HL-60 (cell line): ENCODE measurements at regions not wholly inside any gene's neighbourhood (a gene's known extent, or its start where the extent isn't known, plus 50 kb on each side); places are given as distances from the start of the nearest gene placed in this dataset.

Source experiments
- DNase-seq, 2 experiments: peaks; one replicate each; pipeline ENCODE4 v3.0.0-alpha.2; 2010 to 2020; ENCODE audit warnings: low read depth in 1 of 2, low spot score in 1 of 2
- H3K27ac ChIP-seq: fragments of 250-450 bp; sonication (Bioruptor Pico); replicated peaks from 2 replicates; pipeline ENCODE4 v1.5.1; 2020; ENCODE audit warnings: mild to moderate bottlenecking, moderate library complexity
- H3K27me3 ChIP-seq: fragments of 250-450 bp; sonication (Bioruptor Pico); 2 replicates; pipeline ENCODE4 v1.5.1; 2021; ENCODE audit warnings: mild to moderate bottlenecking, moderate library complexity; ENCODE audit not compliant: insufficient read depth, poor library complexity, severe bottlenecking
- H3K4me3 ChIP-seq: replicated peaks from 2 replicates; pipeline ENCODE4 v1.5.1; 2011; ENCODE audit warnings: mild to moderate bottlenecking, control low read depth, low read length; ENCODE audit not compliant: insufficient read depth
- GABPA ChIP-seq: IDR thresholded peaks from 2 replicates; pipeline ENCODE4 v1.6.1; 2012; ENCODE audit warnings: low read depth
- POLR2AphosphoS5 ChIP-seq: IDR thresholded peaks from 2 replicates; pipeline ENCODE4 v1.6.1; 2012; ENCODE audit warnings: low read depth
- REST ChIP-seq: IDR thresholded peaks from 2 replicates; pipeline ENCODE4 v1.6.1; 2012; ENCODE audit warnings: low read depth; ENCODE audit not compliant: insufficient replicate concordance
- SPI1 ChIP-seq: IDR thresholded peaks from 2 replicates; pipeline ENCODE4 v1.6.1; 2012; ENCODE audit warnings: low read depth, mild to moderate bottlenecking, borderline replicate concordance
- TF ChIP-seq, protein P1 (sequence below): IDR thresholded peaks from one replicate; pipeline ENCODE4 v1.5.1; 2011; ENCODE audit warnings: low read length, control low read depth, inconsistent platforms; ENCODE audit not compliant: insufficient read depth

GRCh38 chr9:23081377-23081776, 634.8 kb downstream of the DMRTA1 start:
- Histone ChIP-seq H3K27me3 (no peaks in the 10 kb centered on the region), H3K27ac (no peak overlapping the region), H3K4me3 (no peak overlapping the region)
- TF ChIP-seq POLR2AphosphoS5 (no peak), SPI1 (no peak), GABPA (no peak), REST (no peak)
- TF ChIP-seq, protein P1, sequence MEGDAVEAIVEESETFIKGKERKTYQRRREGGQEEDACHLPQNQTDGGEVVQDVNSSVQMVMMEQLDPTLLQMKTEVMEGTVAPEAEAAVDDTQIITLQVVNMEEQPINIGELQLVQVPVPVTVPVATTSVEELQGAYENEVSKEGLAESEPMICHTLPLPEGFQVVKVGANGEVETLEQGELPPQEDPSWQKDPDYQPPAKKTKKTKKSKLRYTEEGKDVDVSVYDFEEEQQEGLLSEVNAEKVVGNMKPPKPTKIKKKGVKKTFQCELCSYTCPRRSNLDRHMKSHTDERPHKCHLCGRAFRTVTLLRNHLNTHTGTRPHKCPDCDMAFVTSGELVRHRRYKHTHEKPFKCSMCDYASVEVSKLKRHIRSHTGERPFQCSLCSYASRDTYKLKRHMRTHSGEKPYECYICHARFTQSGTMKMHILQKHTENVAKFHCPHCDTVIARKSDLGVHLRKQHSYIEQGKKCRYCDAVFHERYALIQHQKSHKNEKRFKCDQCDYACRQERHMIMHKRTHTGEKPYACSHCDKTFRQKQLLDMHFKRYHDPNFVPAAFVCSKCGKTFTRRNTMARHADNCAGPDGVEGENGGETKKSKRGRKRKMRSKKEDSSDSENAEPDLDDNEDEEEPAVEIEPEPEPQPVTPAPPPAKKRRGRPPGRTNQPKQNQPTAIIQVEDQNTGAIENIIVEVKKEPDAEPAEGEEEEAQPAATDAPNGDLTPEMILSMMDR = no peak
- DNase-seq = no peak

GRCh38 chr9:23088932-23089364, 642.3 kb downstream of the DMRTA1 start:
- TF ChIP-seq, protein P1 = no peak
- TF ChIP-seq GABPA (no peak), REST (no peak), POLR2AphosphoS5 (no peak), SPI1 (no peak)
- H3K27me3 ChIP-seq = no peaks in the 10 kb centered on the region
- no peak for DNase-seq
- no peak overlapping the region for H3K4me3 ChIP-seq
- no peak overlapping the region for H3K27ac ChIP-seq

DNA sequence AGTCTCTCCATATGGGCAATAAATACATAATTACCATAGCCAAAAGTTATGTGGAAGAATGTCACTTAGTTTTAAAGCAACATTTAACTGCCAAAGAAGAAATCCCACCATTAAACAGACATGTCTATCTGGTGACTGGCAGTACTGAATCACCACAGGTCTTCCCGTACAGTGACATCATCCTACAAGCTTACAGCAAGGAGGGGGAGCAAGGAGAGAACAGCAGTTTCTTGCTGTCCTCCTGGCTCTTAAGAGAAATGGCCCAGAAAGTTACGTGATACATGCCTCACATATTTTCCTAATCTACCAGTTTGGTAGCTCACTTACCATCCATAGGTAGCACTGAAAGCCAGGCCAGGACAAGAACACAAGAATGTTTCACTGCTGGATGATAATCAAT, 671.0 kb downstream of the DMRTA1 start:
- Histone ChIP-seq H3K27me3 (no peaks in the 10 kb centered on the region), H3K27ac (no peak overlapping the region), H3K4me3 (no peak overlapping the region)
- DNase-seq = no peak
- TF ChIP-seq GABPA (no peak), POLR2AphosphoS5 (no peak), SPI1 (no peak), REST (no peak)
- TF ChIP-seq, protein P1 = no peak
